ENCODE measurements at regions not wholly inside any gene's neighbourhood (a gene's known extent, or its start where the extent isn't known, plus 50 kb on each side); places are given as distances from the start of the nearest gene placed in this dataset.

GRCh38 chr1:213409971-213410370 is 358.9 kb downstream of the RPS6KC1 start:
- no peak for DNase-seq (ENCODE audit: low read depth)
- TF ChIP-seq CTCF (IDR thresholded peaks at IDR 0.05; ENCODE audit: control insufficient read depth, insufficient read depth, low read depth, low read length, missing control alignments): no peak

GRCh38 chr1:213414346-213414745 is 363.3 kb downstream of the RPS6KC1 start:
- no peak for DNase-seq (ENCODE audit: low read depth)
- no peak for TF ChIP-seq CTCF (IDR thresholded peaks at IDR 0.05; ENCODE audit: control insufficient read depth, insufficient read depth, low read depth, low read length, missing control alignments)
- no peak overlapping the region for H3K4me3 ChIP-seq (ENCODE audit: control insufficient read depth, low read depth, low read length)

More at GRCh38 chr1:213409971-213410370, 358.9 kb downstream of the RPS6KC1 start:
- no peak overlapping the region for H3K4me3 ChIP-seq (ENCODE audit: control insufficient read depth, low read depth, low read length)

GRCh38 chr1:213414911-213415310 is 363.9 kb downstream of the RPS6KC1 start:
- no peak for DNase-seq (ENCODE audit: low read depth)
- TF ChIP-seq CTCF (IDR thresholded peaks at IDR 0.05; ENCODE audit: control insufficient read depth, insufficient read depth, low read depth, low read length, missing control alignments): no peak
- no peak overlapping the region for H3K4me3 ChIP-seq (ENCODE audit: control insufficient read depth, low read depth, low read length)

- no peak overlapping the region for H3K4me3 ChIP-seq (ENCODE audit: control insufficient read depth, low read depth, low read length)
- TF ChIP-seq CTCF (IDR thresholded peaks at IDR 0.05; ENCODE audit: control insufficient read depth, insufficient read depth, low read depth, low read length, missing control alignments): no peak
- no peak for DNase-seq (ENCODE audit: low read depth)
These were observed 364.8 kb downstream of the RPS6KC1 start for GRCh38 chr1:213415691-213416380.

- DNase-seq (ENCODE audit: low read depth): no peak
- TF ChIP-seq CTCF (IDR thresholded peaks at IDR 0.05; ENCODE audit: control insufficient read depth, insufficient read depth, low read depth, low read length, missing control alignments): no peak
- H3K4me3 ChIP-seq (ENCODE audit: control insufficient read depth, low read depth, low read length): no peak overlapping the region
These were observed 365.6 kb downstream of the RPS6KC1 start for GRCh38 chr1:213416461-213417224.

GRCh38 chr1:213417225-213417820 is 366.3 kb downstream of the RPS6KC1 start:
- TF ChIP-seq CTCF (IDR thresholded peaks at IDR 0.05; ENCODE audit: control insufficient read depth, insufficient read depth, low read depth, low read length, missing control alignments): no peak
- no peak overlapping the region for H3K4me3 ChIP-seq (ENCODE audit: control insufficient read depth, low read depth, low read length)
- DNase-seq (ENCODE audit: low read depth): no peak

All from AG09309 (cell line).